GM18526 (cell line): ENCODE measurements at regions not wholly inside any gene's neighbourhood (a gene's known extent, or its start where the extent isn't known, plus 50 kb on each side); places are given as distances from the start of the nearest gene placed in this dataset.

Experiments used
- POLR2A ChIP-seq: IDR thresholded peaks from 3 replicates; pipeline ENCODE4 v1.6.1; 2011; ENCODE audit not compliant: insufficient read length; ENCODE audit errors: extremely low read depth

DNA sequence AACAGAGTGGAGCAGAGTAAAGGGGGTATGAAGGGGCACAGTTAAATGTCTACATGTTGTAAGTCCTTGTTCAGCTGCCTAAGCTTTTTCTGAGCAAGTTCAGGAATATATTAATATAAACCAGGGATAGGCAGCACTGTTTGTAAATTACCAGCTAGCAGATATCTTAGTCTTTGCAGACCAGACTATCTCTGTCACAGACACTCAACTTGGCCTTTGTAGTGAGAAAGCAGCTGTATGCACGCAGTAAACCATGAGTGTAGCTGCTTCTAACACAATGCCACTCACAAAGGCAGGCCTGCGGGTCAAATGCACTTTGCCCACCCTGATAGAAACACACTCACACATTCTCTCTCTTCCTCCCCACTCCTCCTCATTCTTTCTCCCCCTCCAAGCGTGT, 1016.9 kb downstream of the UQCRFS1 start:
- TF ChIP-seq POLR2A, result no peak

DNA sequence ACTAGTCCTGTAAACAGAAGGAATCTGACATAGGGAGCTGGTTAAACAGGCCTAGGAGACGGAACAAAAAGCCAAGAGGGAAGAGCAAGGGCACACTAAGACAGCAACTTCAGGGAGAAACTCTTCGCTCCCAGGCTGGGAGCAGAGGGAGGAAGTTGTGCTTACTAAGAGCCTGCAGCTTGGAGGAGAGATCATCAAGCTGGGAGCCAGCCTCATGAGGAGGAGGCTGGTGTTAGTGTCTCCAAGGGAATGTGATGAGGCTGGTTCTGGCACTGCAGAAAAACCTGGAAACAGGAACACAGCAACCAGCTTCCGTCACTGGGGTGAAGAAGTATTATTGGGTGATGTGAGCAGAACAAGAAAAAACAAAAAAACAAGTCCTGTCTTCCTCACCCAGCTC, 1027.3 kb downstream of the UQCRFS1 start:
- no peak for TF ChIP-seq POLR2A

DNA sequence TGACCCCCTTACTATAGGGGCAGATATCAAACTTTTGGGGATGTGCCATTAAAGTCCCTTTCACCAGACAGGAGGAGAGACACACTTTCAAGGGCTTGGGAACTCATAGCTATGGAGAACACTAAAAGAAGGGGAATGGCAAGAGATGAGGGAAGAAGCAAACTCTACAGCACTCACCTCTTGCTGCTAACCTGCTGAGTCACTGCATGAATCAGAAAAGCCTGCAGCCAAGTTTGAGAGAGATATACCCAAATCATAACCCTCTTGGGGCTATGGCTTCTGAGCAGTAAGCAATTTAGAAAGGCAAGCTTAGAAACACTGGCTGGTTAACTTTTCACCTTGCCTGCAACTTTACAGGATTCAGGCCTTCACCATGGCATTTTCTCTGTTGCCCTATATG, 1028.0 kb downstream of the UQCRFS1 start:
- no peak for TF ChIP-seq POLR2A

DNA sequence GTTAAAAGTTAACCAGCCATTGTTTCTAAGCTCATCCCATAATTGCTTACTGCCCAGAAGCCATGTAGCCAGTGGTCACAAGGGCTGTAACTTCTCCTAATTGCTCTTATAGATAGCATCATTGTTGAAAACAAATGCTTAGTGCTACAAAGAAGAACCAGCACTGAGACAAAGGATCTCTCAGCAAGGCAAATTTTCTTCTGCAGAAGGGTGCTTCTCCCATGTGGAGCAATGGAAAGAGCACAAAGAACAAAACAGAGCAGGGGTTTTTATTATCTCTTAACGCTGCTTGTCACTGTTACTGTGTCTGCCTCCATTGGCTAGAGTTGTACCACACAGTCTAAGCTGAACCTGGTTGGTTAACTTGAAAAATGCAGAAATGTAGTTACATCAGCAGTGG, 1036.8 kb downstream of the UQCRFS1 start:
- no peak for TF ChIP-seq POLR2A

DNA sequence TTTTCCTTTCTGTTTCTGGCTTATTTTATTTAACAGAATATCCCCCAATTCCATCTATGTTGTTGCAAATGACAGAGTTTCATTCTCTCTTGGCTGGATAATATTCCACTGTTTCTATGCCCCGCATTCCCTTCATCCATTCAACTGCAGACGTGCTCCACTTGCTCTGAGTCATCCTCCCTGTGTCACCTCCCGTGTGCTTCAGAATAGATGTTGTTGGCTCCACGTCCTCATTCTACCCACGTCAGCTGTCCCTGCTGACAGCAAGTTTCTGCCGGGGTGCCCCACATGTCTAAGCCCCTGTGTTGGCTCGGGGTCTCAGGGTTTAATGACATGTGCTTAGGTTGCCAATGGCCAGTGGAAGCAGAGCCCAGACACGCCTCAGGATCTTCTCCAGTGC, 1041.0 kb downstream of the UQCRFS1 start:
- no peak for TF ChIP-seq POLR2A

DNA sequence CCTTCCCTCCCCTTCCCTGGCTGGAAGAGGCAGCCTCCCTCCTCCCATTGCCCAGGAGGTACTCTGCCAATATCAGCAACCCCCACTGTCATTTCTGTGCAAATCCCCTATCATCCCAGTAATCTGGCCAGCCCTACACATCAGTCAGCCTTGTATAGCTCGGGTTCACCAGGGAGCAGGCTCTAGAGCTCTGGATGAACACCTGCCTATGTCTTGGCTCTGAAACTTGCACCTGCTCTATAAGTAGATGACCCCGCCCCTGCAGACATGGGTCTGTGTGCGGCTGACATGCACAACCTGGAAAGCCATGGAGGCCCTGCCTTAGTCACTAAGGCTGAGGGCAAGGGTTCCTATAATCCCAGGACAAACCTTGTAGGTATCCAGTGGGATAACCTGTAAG, 1042.9 kb downstream of the UQCRFS1 start:
- TF ChIP-seq POLR2A, result no peak

DNA sequence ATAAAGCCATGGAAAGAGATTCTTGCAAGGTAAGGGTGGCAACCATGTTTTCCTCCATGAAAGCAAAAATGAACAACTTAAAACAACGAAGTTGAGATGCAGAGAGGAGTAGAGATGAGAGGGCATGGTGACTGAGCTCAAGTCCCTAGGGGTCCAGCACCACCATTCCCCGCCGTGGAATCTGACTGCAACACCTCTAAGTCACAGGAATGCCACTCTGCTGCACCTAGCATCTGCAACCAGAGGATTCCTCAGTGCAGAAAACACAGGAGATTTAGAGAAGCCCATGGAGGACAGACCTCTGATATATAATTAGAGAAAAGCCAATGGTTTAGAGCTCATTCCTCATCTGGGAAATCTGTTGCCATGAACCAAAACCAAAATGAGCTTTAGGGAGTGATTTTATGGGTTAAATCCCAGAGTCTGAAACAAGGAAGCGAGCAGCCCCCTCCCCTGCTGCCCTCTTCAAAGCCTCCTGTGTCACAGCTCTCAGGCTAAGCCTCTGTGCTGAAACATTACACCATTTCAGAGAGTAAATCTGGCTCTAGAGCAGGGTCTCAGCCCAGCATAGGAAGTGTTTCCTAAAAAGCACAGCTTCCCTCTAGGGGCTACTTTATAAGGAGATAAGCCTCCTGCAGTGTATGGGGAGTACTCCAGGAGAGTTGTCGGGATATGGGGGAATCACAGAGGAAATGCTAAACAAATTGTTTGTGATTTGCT, 1043.6 kb downstream of the UQCRFS1 start:
- TF ChIP-seq POLR2A, result no peak

DNA sequence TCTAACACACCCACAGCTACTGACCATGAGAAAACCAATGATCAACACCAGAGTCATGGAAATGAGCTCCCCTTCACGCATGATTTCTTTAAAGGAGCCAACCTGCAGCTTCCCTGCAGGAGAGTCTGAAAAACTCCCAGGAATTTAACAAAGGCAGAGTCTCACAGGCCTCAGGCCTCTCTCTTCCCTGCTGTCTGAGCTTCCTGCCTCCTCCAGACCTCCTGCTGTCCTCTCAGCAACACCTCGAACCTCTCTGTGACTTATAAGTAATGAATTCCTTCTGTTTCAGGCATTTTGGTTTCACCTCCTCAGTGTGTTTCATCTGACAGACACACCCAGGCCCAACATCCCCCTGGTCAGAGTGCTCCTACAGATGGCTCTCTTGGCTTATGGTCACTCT, 1044.4 kb downstream of the UQCRFS1 start:
- no peak for TF ChIP-seq POLR2A

DNA sequence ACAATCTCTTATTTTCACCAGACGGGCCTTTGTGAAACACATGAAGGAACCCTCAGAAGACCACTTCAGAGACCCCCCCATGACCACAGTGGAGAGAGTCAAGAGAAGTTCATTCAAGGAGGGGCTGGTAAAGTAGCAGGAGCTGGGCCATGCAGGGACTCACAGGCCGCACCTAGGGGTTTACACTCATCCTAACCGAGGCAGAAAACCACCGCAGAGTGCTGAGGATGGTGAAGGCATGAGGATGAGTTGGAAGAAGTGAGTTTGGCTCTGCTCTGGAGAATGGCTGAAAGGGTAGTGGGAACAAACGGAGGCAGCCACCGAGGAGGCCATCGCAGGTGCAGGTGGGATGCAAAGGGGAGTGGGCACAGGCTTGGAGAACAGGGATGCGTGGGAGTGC, 1046.9 kb downstream of the UQCRFS1 start:
- no peak for TF ChIP-seq POLR2A

DNA sequence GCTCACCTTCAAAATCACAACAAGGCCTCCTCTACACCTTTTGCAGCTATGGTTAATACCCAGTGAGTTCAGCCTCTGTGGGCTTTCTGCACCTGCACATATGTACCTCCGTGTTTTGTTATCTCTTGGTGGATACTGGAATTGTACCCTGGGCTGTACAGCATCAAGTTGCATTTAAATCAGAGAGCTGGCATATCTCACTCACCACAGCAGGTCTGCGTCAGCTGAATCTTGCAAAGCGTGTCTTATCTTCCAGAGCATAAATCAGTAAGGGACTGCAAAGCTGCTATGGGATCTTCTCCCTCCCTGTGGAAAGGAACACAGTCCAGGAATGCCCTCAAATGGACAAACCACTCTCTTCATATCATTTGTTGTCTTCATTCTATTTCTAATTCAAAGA, 1048.7 kb downstream of the UQCRFS1 start:
- no peak for TF ChIP-seq POLR2A

DNA sequence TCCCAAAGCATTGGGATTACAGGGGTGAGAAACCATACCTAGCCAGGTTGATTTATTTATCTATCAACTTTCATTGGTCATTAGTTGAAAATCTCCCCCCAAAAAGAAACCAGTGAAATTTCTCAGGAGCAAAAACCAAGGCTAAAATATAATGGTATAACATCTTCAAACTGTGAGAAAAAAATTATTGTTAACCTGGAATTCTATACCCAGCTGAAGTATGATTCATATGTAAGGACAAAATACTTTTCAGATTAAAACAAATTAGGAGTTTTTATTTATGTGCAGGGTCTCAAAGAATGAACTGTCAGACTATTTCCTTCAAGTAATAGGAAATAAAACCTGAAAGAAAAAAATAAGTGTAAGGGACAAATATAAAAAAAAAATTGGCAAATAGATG, 1053.9 kb downstream of the UQCRFS1 start:
- no peak for TF ChIP-seq POLR2A

DNA sequence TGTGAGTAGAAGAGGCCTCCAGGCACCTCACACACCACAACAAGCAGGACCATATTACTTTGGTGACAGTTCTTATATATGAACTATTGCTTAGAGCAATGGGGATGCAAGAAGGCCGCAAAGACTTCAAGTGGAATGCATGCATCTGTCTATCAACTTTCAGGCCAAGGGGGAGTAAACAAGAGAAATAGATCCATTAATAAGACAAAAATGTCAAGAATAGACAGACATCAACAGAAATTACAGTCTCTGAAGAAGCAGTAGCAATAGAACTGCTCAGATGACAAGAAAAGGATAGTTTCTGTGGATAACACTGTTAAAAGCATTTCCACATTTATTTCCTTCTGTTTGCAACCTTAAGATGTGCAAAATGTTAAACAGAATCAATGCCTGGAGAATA, 1057.7 kb downstream of the UQCRFS1 start:
- TF ChIP-seq POLR2A, result no peak

DNA sequence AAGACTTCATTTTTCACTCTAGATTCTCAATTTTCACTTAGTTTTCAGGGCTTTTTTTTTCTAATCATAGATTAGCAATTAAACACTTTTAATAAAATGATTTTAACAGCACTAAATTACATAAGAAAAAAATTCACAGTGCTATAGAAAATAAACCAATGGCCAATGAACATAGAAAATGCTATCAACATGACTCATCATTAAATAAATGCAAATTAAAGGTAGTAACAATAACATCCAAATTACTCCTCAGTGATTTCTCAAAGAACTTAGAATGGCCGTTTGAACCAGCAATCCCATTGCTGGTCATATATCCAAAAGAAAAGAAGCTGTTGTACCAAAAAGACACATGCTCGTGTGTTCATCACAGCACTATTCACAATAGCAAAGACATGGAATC, 1058.9 kb downstream of the UQCRFS1 start:
- TF ChIP-seq POLR2A, result no peak

DNA sequence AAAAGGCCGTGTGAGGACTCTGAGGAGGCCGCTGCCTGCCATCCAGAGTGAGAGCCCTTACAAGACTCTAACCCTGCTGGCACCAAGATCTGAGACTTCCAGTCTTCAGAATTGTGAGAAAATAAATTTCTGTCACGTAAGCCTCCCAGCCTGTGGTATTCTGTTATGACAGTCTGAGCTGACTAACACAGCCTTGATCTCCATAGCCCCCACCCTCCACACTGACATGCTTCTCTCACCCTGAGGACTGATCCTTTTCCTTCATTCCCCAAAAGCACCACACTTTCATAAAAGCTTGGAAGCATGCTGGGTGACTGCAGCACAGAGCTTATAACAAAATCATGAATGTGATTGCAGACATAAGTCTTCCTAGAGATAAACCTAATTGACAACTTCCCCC, 1059.8 kb downstream of the UQCRFS1 start:
- no peak for TF ChIP-seq POLR2A

DNA sequence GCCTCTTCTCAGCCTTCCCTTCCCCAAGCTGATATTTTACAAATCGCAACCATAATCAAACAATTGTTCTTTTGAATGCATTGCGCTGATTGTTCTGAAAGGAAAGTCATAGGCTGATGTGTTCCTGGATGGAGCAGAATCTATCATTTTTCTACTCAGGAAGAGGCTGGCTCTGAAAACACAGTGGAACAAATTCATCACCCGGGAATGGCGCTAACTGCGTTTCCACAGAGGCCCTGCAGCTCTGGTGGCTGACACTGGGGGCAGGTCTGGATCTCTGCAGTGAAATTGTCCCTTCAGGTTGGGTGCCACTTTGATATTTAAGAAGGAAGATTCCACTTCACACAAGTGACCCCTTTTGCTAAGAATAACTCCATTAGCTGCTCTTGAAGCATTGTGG, 1060.8 kb downstream of the UQCRFS1 start:
- no peak for TF ChIP-seq POLR2A

DNA sequence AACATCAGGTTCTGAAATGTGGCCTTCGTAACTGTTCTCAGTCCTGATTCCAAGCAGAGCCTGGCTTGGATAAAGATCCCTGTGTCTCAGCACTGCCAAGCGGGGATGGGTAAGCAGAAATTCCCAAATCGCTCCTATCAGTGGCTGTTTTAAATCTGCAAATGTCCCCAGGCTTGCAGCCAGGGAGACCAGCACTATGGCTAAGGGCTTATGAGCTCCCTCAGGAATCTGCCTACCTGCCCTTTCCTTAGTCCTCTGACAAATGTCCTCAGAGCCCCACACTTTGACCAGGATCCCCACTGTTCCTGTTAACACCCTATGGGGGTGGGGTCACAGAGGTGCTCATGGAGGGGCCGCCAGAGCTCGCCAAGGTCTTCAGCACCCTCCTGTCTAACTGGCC, 1062.8 kb downstream of the UQCRFS1 start:
- no peak for TF ChIP-seq POLR2A

DNA sequence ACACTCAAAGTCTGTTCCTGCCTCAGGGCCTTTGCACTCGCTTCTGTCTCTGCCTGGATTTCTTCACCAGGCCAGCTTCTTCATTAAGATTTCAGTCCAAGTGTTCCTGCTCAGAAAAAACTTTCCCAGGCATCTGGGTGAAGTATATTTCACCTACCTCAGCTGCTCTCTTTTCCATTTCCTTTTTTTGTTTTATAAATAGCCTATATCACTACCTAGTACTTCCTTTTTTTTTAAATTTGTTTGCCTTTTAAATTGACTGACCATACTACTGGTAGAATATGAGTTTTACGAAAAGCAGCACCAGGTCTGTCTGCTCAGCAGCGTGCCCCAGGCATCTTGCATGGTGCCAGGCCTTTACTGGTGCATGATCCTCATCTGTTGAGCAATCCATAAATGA, 1064.4 kb downstream of the UQCRFS1 start:
- no peak for TF ChIP-seq POLR2A
